WTC11 (cell line): ENCODE measurements at regions not wholly inside any gene's neighbourhood (a gene's known extent, or its start where the extent isn't known, plus 50 kb on each side); places are given as distances from the start of the nearest gene placed in this dataset.

Source experiments
- ATAC-seq: fragments of 200-7000 bp; cut with Tn5 transposase; 2 replicates; pipeline ENCODE4 v1.10.0; 2021; ENCODE audit warnings: mild to moderate bottlenecking, moderate library complexity
- CTCF ChIA-PET: fragments of 300-600 bp; sonication (Branson Sonifier 250); formaldehyde crosslinking; loops from one replicate; lab custom pipeline; 2021; ENCODE audit warnings: antibody characterized with exemption; lab: Charles Lee
- POLR2A ChIA-PET: fragments of 350-600 bp; sonication (Branson Sonifier 250); formaldehyde crosslinking; loops from one replicate; lab custom pipeline; 2021; ENCODE audit warnings: antibody characterized with exemption; lab: Charles Lee
- DNase-seq: peaks from one replicate; pipeline ENCODE4 v3.0.0; 2021; ENCODE audit warnings: low spot score
- H3K27ac Mint-ChIP-seq: 2 replicates; pipeline ENCODE4 v1.8.0; 2021; ENCODE audit warnings: mixed read lengths
- H3K27me3 Mint-ChIP-seq: 2 replicates; pipeline ENCODE4 v1.8.0; 2021; ENCODE audit warnings: low read depth, mild to moderate bottlenecking, moderate library complexity, mixed read lengths
- H3K36me3 Mint-ChIP-seq: 2 replicates; pipeline ENCODE4 v1.8.0; 2021; ENCODE audit warnings: mixed read lengths
- H3K4me1 Mint-ChIP-seq: 2 replicates; pipeline ENCODE4 v1.8.0; 2022; ENCODE audit warnings: mixed read lengths
- H3K4me3 Mint-ChIP-seq: 2 replicates; pipeline ENCODE4 v1.8.0; 2021; ENCODE audit warnings: mild to moderate bottlenecking, moderate library complexity, mixed read lengths
- H3K9me3 Mint-ChIP-seq: 2 replicates; pipeline ENCODE4 v1.8.0; 2021; ENCODE audit warnings: mixed read lengths
- CTCF ChIP-seq: fragments of 200-600 bp; IDR thresholded peaks from 2 replicates; pipeline ENCODE4 v1.8.0; 2022; ENCODE audit warnings: antibody characterized with exemption
- FOXJ3 ChIP-seq: sonication (generic); formaldehyde crosslinking; IDR thresholded peaks from 2 replicates; pipeline ENCODE4 v1.9.0; 2021; ENCODE audit warnings: missing genetic modification reagents, mild to moderate bottlenecking, borderline replicate concordance
- HMGA2 ChIP-seq: fragments of 250-450 bp; sonication (Bioruptor Pico); IDR thresholded peaks from 2 replicates; pipeline ENCODE4 v1.4.0; 2021; ENCODE audit warnings: mild to moderate bottlenecking, moderate library complexity
- IRF1 ChIP-seq: sonication (generic); formaldehyde crosslinking; IDR thresholded peaks from 2 replicates; pipeline ENCODE4 v1.8.0; 2023; ENCODE audit warnings: missing genetic modification reagents
- KAT7 ChIP-seq: sonication (generic); formaldehyde crosslinking; IDR thresholded peaks from 2 replicates; pipeline ENCODE4 v1.8.1; 2023; ENCODE audit warnings: missing genetic modification reagents, mild to moderate bottlenecking, borderline replicate concordance
- MXD4 ChIP-seq: fragments of 250-450 bp; sonication (Bioruptor Pico); IDR thresholded peaks from 2 replicates; pipeline ENCODE4 v1.8.0; 2021; ENCODE audit warnings: mild to moderate bottlenecking, moderate library complexity, borderline replicate concordance
- NFYB ChIP-seq: sonication (generic); formaldehyde crosslinking; conservative IDR thresholded peaks from 2 replicates; pipeline ENCODE4 v1.8.0; 2022; ENCODE audit warnings: low read depth, missing genetic modification reagents
- NR1H2 ChIP-seq: sonication (generic); formaldehyde crosslinking; IDR thresholded peaks from 2 replicates; pipeline ENCODE4 v1.9.0; 2021; ENCODE audit warnings: mild to moderate bottlenecking, moderate library complexity, missing genetic modification reagents
- NR2C2 ChIP-seq: sonication (generic); formaldehyde crosslinking; IDR thresholded peaks from 2 replicates; pipeline ENCODE4 v1.8.0; 2022; ENCODE audit warnings: mild to moderate bottlenecking, missing genetic modification reagents
- OVOL2 ChIP-seq: fragments of 250-450 bp; sonication (Bioruptor Pico); IDR thresholded peaks from 2 replicates; pipeline ENCODE4 v1.9.0; 2021; ENCODE audit warnings: mild to moderate bottlenecking, borderline replicate concordance
- SOX15 ChIP-seq: fragments of 250-450 bp; sonication (Bioruptor Pico); IDR thresholded peaks from 2 replicates; pipeline ENCODE4 v1.9.0; 2021; ENCODE audit warnings: mild to moderate bottlenecking
- SP1 ChIP-seq: sonication (generic); formaldehyde crosslinking; conservative IDR thresholded peaks from 2 replicates; pipeline ENCODE4 v1.8.1; 2022; ENCODE audit warnings: missing genetic modification reagents
- TP53 ChIP-seq: sonication (generic); formaldehyde crosslinking; IDR thresholded peaks from 2 replicates; pipeline ENCODE4 v1.8.1; 2023; ENCODE audit warnings: mild to moderate bottlenecking, missing genetic modification reagents
- ZBTB43 ChIP-seq: sonication (generic); formaldehyde crosslinking; IDR thresholded peaks from 2 replicates; pipeline ENCODE4 v1.8.1; 2023; ENCODE audit warnings: mild to moderate bottlenecking, missing genetic modification reagents
- ZNF232 ChIP-seq: sonication (generic); formaldehyde crosslinking; IDR thresholded peaks from 2 replicates; pipeline ENCODE4 v1.8.0; 2022; ENCODE audit warnings: mild to moderate bottlenecking, missing genetic modification reagents
- TF ChIP-seq, protein P1 (sequence below): fragments of 250-450 bp; sonication (Bioruptor Pico); IDR thresholded peaks from 2 replicates; pipeline ENCODE4 v1.9.0; 2021; ENCODE audit warnings: moderate library complexity, mild to moderate bottlenecking, inconsistent platforms, borderline replicate concordance
- TF ChIP-seq, protein P2 (sequence below): fragments of 250-450 bp; sonication (Bioruptor Pico); IDR thresholded peaks from 2 replicates; pipeline ENCODE4 v1.9.0; 2021; ENCODE audit warnings: mild to moderate bottlenecking
- TF ChIP-seq, protein P3 (sequence below): sonication (generic); formaldehyde crosslinking; conservative IDR thresholded peaks from 2 replicates; pipeline ENCODE4 v1.8.1; 2023; ENCODE audit warnings: mild to moderate bottlenecking, low read depth, missing genetic modification reagents, moderate library complexity
- TF ChIP-seq, protein P4 (sequence below): sonication (generic); formaldehyde crosslinking; IDR thresholded peaks from 2 replicates; pipeline ENCODE4 v1.8.1; 2022; ENCODE audit warnings: low read depth, mild to moderate bottlenecking, moderate library complexity, missing genetic modification reagents, borderline replicate concordance
- TF ChIP-seq, protein P5 (sequence below): fragments of 250-450 bp; sonication (Bioruptor Pico); conservative IDR thresholded peaks from 2 replicates; pipeline ENCODE4 v1.9.0; 2021; ENCODE audit warnings: mild to moderate bottlenecking
- TF ChIP-seq, protein P6 (sequence below): sonication (generic); formaldehyde crosslinking; IDR thresholded peaks from 2 replicates; pipeline ENCODE4 v1.8.1; 2022; ENCODE audit warnings: mild to moderate bottlenecking, moderate library complexity, missing genetic modification reagents

DNA sequence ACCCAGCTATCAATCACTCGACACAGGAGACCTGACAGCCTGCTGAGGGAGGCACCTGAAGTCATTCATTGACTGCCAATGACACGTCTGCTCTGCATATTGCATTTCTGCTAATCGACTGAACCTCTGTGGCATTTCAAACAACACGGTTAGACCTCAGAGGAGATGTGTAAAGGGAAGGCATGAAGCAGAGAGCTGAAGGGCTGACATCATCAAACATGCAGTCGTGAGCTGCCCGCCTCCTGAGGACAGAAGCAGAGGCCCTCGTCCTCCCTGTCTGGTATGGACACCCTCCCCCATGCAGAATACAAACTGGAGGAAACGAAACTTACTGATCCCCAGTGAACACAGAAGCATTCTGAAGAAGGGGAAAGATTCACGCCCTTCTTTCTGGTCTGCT lies 462.6 kb upstream of the MGMT start (continued):
- TF ChIP-seq NFYB (CRISPR knock-in tag) (no peak), TP53 (CRISPR knock-in tag) (no peak)
- TF ChIP-seq, all 79 proteins: peak for 0

DNA sequence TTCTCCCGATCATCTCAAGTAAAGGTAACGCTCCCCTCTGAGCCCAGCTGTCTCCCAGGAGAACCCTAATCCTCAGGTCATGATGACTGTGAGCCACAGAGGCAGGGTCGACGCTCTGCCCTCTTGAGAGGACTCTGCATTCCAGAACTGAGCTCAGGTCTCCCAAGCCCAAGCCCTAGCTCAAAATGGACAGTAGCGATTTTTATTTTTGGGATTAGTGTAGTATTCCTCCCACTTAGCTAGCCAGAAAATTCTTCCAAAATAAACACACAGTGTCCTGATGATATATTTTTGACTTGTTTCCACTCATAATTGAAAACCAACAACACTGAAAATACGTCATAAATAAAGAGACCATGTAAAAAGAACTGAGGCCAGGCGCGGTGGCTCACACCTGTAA lies 462.0 kb upstream of the MGMT start:
- H3K27me3 Mint-ChIP-seq, result peaks cover 5% of the 10 kb centered on the region; the same call in 1 of the 2 replicates
- no peak for ATAC-seq
- peaks cover 11% of the 10 kb centered on the region for H3K4me1 Mint-ChIP-seq
- H3K4me3 Mint-ChIP-seq, result no peak overlapping the region
- H3K36me3 Mint-ChIP-seq, result peaks cover 2% of the 10 kb centered on the region; the same call in 1 of the 2 replicates
- peaks cover 10% of the 10 kb centered on the region for H3K9me3 Mint-ChIP-seq
- CTCF ChIA-PET, result no interaction called here
- DNase-seq, result no peak
- no peak overlapping the region for H3K27ac Mint-ChIP-seq
- no peak for TF ChIP-seq MXD4 (CRISPR knock-in tag)
- no peak for TF ChIP-seq SOX15 (CRISPR knock-in tag)
- TF ChIP-seq, protein P1, sequence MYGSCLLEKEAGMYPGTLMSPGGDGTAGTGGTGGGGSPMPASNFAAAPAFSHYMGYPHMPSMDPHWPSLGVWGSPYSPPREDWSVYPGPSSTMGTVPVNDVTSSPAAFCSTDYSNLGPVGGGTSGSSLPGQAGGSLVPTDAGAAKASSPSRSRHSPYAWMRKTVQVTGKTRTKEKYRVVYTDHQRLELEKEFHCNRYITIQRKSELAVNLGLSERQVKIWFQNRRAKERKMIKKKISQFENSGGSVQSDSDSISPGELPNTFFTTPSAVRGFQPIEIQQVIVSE, result no peak
- TF ChIP-seq, protein P2, sequence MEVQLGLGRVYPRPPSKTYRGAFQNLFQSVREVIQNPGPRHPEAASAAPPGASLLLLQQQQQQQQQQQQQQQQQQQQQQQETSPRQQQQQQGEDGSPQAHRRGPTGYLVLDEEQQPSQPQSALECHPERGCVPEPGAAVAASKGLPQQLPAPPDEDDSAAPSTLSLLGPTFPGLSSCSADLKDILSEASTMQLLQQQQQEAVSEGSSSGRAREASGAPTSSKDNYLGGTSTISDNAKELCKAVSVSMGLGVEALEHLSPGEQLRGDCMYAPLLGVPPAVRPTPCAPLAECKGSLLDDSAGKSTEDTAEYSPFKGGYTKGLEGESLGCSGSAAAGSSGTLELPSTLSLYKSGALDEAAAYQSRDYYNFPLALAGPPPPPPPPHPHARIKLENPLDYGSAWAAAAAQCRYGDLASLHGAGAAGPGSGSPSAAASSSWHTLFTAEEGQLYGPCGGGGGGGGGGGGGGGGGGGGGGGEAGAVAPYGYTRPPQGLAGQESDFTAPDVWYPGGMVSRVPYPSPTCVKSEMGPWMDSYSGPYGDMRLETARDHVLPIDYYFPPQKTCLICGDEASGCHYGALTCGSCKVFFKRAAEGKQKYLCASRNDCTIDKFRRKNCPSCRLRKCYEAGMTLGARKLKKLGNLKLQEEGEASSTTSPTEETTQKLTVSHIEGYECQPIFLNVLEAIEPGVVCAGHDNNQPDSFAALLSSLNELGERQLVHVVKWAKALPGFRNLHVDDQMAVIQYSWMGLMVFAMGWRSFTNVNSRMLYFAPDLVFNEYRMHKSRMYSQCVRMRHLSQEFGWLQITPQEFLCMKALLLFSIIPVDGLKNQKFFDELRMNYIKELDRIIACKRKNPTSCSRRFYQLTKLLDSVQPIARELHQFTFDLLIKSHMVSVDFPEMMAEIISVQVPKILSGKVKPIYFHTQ (CRISPR knock-in tag), result no peak
- no peak for TF ChIP-seq NR2C2 (CRISPR knock-in tag)
- no peak for TF ChIP-seq OVOL2 (CRISPR knock-in tag)
- no peak for TF ChIP-seq IRF1
- TF ChIP-seq NR1H2 (CRISPR knock-in tag), result no peak
- TF ChIP-seq, protein P3, sequence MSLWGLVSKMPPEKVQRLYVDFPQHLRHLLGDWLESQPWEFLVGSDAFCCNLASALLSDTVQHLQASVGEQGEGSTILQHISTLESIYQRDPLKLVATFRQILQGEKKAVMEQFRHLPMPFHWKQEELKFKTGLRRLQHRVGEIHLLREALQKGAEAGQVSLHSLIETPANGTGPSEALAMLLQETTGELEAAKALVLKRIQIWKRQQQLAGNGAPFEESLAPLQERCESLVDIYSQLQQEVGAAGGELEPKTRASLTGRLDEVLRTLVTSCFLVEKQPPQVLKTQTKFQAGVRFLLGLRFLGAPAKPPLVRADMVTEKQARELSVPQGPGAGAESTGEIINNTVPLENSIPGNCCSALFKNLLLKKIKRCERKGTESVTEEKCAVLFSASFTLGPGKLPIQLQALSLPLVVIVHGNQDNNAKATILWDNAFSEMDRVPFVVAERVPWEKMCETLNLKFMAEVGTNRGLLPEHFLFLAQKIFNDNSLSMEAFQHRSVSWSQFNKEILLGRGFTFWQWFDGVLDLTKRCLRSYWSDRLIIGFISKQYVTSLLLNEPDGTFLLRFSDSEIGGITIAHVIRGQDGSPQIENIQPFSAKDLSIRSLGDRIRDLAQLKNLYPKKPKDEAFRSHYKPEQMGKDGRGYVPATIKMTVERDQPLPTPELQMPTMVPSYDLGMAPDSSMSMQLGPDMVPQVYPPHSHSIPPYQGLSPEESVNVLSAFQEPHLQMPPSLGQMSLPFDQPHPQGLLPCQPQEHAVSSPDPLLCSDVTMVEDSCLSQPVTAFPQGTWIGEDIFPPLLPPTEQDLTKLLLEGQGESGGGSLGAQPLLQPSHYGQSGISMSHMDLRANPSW (CRISPR knock-in tag), result no peak
- TF ChIP-seq, protein P4, sequence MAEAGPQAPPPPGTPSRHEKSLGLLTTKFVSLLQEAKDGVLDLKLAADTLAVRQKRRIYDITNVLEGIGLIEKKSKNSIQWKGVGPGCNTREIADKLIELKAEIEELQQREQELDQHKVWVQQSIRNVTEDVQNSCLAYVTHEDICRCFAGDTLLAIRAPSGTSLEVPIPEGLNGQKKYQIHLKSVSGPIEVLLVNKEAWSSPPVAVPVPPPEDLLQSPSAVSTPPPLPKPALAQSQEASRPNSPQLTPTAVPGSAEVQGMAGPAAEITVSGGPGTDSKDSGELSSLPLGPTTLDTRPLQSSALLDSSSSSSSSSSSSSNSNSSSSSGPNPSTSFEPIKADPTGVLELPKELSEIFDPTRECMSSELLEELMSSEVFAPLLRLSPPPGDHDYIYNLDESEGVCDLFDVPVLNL (CRISPR knock-in tag), result no peak
- TF ChIP-seq CTCF, result no peak
- TF ChIP-seq HMGA2, result no peak
- no peak for TF ChIP-seq SP1 (CRISPR knock-in tag)
- no peak for TF ChIP-seq ZNF232 (CRISPR knock-in tag)
- TF ChIP-seq, protein P5, sequence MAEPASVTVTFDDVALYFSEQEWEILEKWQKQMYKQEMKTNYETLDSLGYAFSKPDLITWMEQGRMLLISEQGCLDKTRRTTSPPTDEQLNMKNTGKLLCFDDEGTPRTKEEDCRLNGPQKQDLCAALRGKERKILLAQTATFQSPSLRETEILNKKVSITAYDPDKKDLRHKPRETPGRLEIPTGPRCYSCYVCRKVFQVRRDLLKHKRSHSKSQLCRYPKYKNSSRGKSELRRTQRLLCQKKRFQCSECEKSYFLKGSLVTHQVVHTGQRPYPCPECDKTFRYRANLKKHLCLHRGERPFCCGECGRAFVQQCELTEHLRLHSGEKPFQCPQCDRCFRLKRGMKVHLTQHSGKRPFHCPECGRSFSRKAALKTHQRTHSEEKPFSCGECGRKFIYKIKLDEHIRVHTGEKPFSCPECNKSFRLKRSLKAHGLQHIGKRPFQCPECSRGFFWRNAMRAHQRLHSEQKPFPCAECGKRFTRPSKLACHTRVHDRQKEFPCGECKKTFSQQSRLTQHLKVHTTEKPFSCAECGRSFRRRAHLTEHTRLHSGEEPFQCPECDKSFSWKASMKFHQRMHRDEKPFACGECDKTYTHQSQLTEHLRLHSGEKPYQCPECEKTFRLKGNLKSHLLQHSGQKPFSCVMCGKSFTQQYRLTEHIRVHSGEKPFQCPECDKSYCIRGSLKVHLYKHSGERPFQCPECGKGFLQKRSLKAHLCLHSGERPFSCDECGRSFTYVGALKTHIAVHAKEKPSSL (CRISPR knock-in tag), result no peak
- TF ChIP-seq, protein P6, sequence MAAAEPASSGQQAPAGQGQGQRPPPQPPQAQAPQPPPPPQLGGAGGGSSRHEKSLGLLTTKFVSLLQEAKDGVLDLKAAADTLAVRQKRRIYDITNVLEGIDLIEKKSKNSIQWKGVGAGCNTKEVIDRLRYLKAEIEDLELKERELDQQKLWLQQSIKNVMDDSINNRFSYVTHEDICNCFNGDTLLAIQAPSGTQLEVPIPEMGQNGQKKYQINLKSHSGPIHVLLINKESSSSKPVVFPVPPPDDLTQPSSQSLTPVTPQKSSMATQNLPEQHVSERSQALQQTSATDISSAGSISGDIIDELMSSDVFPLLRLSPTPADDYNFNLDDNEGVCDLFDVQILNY (CRISPR knock-in tag), result no peak
- no peak for TF ChIP-seq ZBTB43 (CRISPR knock-in tag)
- TF ChIP-seq KAT7 (CRISPR knock-in tag), result no peak
- TF ChIP-seq FOXJ3, result no peak
- TF ChIP-seq, all 79 proteins: peak for 0
- POLR2A ChIA-PET, result no interaction called here
